GM12892 (cell line): ENCODE measurements at regions not wholly inside any gene's neighbourhood (a gene's known extent, or its start where the extent isn't known, plus 50 kb on each side); places are given as distances from the start of the nearest gene placed in this dataset.

ENCODE experiments used
- POLR2A ChIP-seq: IDR thresholded peaks from 2 replicates; pipeline ENCODE4 v1.6.1; 2011; ENCODE audit warnings: low read depth, low read length, control low read depth
- POLR2AphosphoS5 ChIP-seq: IDR thresholded peaks from 2 replicates; pipeline ENCODE4 v1.6.1; 2011; ENCODE audit warnings: low read depth, low read length, control low read depth

GRCh38 chr18:40642692-40643229 lies 1312.3 kb upstream of the PIK3C3 start:
- TF ChIP-seq POLR2A (no peak), POLR2AphosphoS5 (no peak)
